ENCODE measurements at regions not wholly inside any gene's neighbourhood (a gene's known extent, or its start where the extent isn't known, plus 50 kb on each side); places are given as distances from the start of the nearest gene placed in this dataset.

DNA sequence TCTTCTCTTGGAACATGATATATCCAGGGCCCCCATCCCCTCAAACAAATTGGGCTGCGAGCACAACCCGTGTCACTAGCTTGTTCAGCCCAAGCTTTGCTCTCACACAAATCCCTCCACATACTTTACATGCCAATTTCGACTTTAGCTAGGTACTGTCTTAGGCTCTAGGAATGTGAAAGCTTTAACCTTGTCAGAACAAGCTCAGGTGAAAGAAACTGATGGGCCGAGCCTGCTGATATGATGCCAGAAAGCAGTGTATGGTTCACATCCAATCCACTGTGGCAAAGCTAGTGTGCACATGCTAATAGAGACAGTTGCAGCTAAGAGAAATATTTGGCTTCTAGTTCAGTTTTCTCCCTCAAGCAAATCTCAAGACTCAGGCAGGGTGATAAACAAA lies 79.5 kb downstream of the TNFSF18 start:
- H3K4me3 ChIP-seq (ENCODE audit: low read depth, low read length), result no peak overlapping the region

DNA sequence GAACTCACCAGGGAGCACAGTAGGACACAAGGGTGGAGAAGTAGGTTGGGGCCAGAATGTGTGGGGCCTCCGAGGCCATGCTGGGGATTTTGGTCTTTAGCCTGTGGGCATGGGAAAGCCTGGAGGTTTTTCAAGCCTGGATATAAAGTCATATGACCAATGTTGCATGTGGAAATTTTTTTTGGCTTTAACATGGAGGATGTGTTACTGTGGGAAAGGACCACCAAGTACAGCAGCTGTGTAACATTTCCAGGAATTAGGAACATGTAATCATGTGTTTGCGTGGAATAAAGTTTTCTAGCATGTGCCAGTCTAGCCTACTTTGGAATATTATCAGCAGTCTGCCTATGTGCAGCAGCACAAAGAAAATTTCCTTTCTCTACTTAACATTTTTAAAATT lies 78.5 kb downstream of the TNFSF18 start:
- no peak overlapping the region for H3K4me3 ChIP-seq (ENCODE audit: low read depth, low read length)
- TF ChIP-seq, protein P1, sequence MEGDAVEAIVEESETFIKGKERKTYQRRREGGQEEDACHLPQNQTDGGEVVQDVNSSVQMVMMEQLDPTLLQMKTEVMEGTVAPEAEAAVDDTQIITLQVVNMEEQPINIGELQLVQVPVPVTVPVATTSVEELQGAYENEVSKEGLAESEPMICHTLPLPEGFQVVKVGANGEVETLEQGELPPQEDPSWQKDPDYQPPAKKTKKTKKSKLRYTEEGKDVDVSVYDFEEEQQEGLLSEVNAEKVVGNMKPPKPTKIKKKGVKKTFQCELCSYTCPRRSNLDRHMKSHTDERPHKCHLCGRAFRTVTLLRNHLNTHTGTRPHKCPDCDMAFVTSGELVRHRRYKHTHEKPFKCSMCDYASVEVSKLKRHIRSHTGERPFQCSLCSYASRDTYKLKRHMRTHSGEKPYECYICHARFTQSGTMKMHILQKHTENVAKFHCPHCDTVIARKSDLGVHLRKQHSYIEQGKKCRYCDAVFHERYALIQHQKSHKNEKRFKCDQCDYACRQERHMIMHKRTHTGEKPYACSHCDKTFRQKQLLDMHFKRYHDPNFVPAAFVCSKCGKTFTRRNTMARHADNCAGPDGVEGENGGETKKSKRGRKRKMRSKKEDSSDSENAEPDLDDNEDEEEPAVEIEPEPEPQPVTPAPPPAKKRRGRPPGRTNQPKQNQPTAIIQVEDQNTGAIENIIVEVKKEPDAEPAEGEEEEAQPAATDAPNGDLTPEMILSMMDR (IDR thresholded peaks at IDR 0.05; ENCODE audit: low read depth, low read length), result no peak

More for the DNA sequence above, 79.5 kb downstream of the TNFSF18 start:
- TF ChIP-seq, protein P1 (IDR thresholded peaks at IDR 0.05; ENCODE audit: low read depth, low read length), result no peak

DNA sequence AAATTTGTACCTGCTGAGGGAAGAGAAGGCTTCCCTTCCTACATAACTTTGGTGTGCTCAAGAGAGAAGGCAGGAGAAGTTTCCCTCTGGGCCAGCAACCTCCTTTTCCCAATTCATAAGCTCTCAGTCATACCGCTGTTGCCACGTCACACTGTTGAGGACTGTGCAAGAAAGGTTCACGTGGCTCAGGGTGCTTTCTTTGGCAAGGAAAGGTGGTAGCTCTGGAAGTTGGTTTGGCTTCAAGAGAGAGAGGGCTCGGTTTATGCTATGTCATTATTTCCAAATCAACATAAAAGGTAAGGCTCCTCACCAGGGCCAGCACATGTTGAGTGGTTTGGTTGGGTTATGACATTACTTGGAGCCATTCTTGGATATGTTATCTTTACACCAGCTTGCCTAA lies 77.3 kb downstream of the TNFSF18 start:
- TF ChIP-seq, protein P1 (IDR thresholded peaks at IDR 0.05; ENCODE audit: low read depth, low read length), result no peak
- no peak overlapping the region for H3K4me3 ChIP-seq (ENCODE audit: low read depth, low read length)

DNA sequence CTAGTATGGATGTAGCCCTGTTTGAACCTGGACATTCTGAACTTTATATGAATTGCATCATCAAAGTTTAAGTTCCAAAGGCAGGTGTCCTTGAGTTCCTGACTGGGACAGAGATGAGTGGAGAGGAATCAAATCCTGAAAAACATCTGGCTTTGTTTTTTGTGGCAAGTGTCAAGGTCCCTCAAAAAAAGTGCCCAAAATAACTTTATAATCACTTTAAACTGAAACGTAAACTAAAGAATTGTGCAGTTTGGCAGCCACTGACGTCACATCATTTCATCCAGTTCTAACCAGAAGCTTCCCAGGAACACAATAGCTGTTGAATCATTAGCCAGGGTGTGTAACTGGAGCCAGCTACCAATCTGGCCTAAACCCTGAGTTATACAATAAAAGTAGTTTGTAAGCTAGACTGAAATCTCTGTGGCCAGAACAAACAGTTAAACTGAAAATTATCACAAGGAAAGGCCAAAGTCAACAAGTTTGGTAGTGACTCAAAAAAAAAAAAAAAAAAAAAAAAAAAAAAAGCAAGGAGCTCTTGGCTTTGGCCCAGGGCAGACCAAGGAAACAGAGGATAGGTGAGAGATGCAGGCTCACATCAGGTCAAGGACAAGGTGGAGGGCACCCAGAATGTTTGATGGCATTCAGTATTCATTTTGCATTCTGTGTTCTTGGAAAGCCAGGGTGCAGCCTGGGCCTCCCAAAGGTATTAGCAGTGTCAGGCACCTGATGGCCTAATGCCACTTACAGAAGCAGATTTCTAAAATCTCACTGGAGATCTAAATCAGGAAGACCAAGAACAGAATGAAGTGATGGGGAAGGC lies 74.3 kb downstream of the TNFSF18 start:
- TF ChIP-seq, protein P1 (IDR thresholded peaks at IDR 0.05; ENCODE audit: low read depth, low read length), result no peak
- no peak overlapping the region for H3K4me3 ChIP-seq (ENCODE audit: low read depth, low read length)

DNA sequence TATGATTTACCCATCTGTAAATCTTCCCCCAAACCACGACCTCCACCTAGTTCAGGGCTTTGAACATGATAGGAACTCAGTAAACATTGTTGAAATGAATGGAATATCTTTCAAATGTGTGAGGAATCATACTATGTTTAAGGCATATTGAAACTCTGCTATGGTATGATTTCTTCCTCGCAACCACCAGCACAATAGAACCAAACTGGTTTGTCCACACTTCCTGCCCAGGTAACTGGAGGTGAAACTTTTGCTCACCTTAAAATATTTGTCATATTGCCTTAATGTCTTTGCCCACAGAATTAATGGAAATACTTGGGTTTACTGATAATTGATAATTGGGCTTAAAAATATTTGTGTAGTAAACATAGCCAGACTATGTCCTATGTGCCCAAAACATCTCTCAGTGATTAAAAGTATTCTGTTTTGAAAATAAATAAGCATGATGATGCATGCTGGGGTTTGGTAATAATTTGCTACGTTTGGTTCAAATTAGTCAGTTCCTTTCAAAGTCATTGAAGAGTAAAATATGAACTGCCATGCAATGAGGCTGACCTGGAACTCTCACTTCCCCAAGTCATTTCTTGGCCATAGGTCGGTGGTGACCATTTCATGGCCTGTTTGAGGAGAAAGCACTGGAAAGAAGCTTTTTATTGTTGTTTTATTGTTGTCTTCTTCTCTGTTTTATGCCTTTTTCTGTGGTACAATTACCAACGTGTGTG lies 73.3 kb downstream of the TNFSF18 start:
- no peak overlapping the region for H3K4me3 ChIP-seq (ENCODE audit: low read depth, low read length)
- TF ChIP-seq, protein P1 (IDR thresholded peaks at IDR 0.05; ENCODE audit: low read depth, low read length), result no peak

DNA sequence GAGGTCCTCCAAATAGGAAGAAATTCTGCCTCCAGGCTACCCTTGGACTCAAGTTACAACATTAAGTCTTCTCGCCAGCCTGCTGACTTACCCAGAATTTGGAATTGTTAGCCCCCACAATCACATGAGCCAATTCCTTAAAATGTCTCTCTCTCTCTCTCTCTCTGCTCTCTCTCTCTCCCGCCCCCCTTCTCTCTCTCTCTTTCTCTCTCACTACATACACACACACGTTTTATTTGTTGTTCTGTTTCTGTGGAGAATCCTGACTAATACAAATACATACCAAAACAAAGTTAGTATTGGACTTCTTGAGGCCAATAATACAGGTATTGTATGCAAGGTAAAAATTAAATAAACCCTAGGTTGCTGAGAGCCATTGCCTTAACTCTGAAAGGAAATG lies 72.1 kb downstream of the TNFSF18 start:
- H3K4me3 ChIP-seq (ENCODE audit: low read depth, low read length), result no peak overlapping the region
- TF ChIP-seq, protein P1 (IDR thresholded peaks at IDR 0.05; ENCODE audit: low read depth, low read length), result no peak

DNA sequence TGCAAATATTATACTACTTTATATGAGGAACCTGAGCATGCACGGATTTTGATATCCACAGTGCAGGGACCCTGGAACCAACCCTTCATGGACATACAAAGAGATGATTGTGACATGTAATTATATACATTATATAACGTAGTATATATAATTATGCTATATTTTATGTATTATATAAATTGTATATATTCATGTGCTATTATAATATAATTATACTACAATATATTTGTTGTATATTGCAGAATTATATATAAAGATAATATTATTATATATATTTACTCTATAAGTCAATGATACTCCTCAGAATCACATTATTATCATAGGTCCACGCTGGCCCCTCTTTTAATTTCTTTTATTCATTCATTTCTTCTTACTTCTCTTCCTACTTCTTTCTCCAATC lies 70.9 kb downstream of the TNFSF18 start:
- TF ChIP-seq, protein P1 (IDR thresholded peaks at IDR 0.05; ENCODE audit: low read depth, low read length), result no peak
- H3K4me3 ChIP-seq (ENCODE audit: low read depth, low read length), result no peak overlapping the region
